ENCODE measurements at regions not wholly inside any gene's neighbourhood (a gene's known extent, or its start where the extent isn't known, plus 50 kb on each side); places are given as distances from the start of the nearest gene placed in this dataset.

DNA sequence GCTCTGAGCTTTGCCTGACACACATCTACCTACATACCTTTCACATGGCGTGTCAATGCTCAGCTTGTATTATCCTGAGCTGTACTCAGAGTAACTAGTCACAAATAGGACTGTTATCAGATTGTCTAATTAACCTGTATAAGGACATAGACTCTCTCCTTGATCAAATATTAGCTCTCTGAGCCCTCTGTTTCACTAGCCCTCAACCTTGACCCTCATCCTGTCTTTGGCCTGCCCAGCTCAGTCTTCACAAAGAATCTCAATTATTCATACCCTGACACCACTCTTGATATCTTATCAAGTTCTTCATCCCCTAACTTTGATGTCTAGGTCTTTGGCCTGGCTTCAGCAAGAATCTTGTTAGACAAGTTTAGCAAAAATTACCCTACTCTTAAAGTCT lies 320.7 kb upstream of the PCDH7 start:
- TF ChIP-seq, protein P1, sequence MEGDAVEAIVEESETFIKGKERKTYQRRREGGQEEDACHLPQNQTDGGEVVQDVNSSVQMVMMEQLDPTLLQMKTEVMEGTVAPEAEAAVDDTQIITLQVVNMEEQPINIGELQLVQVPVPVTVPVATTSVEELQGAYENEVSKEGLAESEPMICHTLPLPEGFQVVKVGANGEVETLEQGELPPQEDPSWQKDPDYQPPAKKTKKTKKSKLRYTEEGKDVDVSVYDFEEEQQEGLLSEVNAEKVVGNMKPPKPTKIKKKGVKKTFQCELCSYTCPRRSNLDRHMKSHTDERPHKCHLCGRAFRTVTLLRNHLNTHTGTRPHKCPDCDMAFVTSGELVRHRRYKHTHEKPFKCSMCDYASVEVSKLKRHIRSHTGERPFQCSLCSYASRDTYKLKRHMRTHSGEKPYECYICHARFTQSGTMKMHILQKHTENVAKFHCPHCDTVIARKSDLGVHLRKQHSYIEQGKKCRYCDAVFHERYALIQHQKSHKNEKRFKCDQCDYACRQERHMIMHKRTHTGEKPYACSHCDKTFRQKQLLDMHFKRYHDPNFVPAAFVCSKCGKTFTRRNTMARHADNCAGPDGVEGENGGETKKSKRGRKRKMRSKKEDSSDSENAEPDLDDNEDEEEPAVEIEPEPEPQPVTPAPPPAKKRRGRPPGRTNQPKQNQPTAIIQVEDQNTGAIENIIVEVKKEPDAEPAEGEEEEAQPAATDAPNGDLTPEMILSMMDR (tag by site-specific recombination; IDR thresholded peaks at IDR 0.05) = no peak
- TF ChIP-seq REPIN1 (tag by site-specific recombination; IDR thresholded peaks at IDR 0.05; ENCODE audit: low read depth) (no peak), ZNF510 (tag by site-specific recombination; IDR thresholded peaks at IDR 0.05; ENCODE audit: insufficient replicate concordance) (no peak), ZNF555 (tag by site-specific recombination; conservative IDR thresholded peaks at IDR 0.05) (no peak), ZNF274 (IDR thresholded peaks at IDR 0.05; ENCODE audit: low read length) (no peak), ZNF274 (tag by site-specific recombination; IDR thresholded peaks at IDR 0.05; ENCODE audit: borderline replicate concordance) (no peak)
